Mucosa of rectum (tissue), 2 donors: ENCODE measurements at regions not wholly inside any gene's neighbourhood (a gene's known extent, or its start where the extent isn't known, plus 50 kb on each side); places are given as distances from the start of the nearest gene placed in this dataset.
"Not testable (repeated sequence)": the region's sequence is repeated elsewhere in the genome, so short reads cannot be mapped to it uniquely, and the experiment has no call there.

ENCODE experiments used
- H3K27ac ChIP-seq, 2 donors: one replicate each; pipeline ENCODE4 v1.7.0; 2013; ENCODE audit warnings: inconsistent platforms in 2 of 2, low read depth in 2 of 2, low read length in 2 of 2
- H3K27me3 ChIP-seq, 2 donors: one replicate each; pipeline ENCODE4 v1.7.0; 2013; ENCODE audit warnings: low read length in 2 of 2; ENCODE audit not compliant: control insufficient read depth in 2 of 2, insufficient read depth in 2 of 2
- H3K36me3 ChIP-seq, 2 donors: one replicate each; pipeline ENCODE4 v1.7.0; 2013; ENCODE audit warnings: low read length in 2 of 2; ENCODE audit not compliant: control insufficient read depth in 2 of 2, insufficient read depth in 2 of 2
- H3K4me1 ChIP-seq, 2 donors: one replicate each; pipeline ENCODE4 v1.7.0; 2013; ENCODE audit warnings: low read length in 2 of 2, mild to moderate bottlenecking in 1 of 2; ENCODE audit not compliant: control insufficient read depth in 2 of 2, insufficient read depth in 2 of 2
- H3K4me3 ChIP-seq, 2 donors: one replicate each; pipeline ENCODE4 v1.7.0; 2013; ENCODE audit warnings: low read length in 2 of 2
- H3K9ac ChIP-seq, 2 donors: one replicate each; pipeline ENCODE4 v1.7.0; 2013; ENCODE audit warnings: low read length in 2 of 2, low read depth in 1 of 2, mild to moderate bottlenecking in 1 of 2
- H3K9me3 ChIP-seq, 2 donors: one replicate each; pipeline ENCODE4 v1.7.0; 2013; ENCODE audit warnings: low read length in 2 of 2; ENCODE audit not compliant: control insufficient read depth in 2 of 2
- donor health status: healthy.
- donor health status: Normal muscosa, but diverticular disease.

GRCh38 chr1:115522386-115522785 is 119.4 kb upstream of the VANGL1 start:
- H3K4me3 ChIP-seq: no peak overlapping the region
- no peak overlapping the region for H3K27ac ChIP-seq
- peaks cover 0 to 9% of the 10 kb centered on the region in 2 donors for H3K4me1 ChIP-seq
- no peaks in the 10 kb centered on the region for H3K36me3 ChIP-seq
- H3K9me3 ChIP-seq: no peaks in the 10 kb centered on the region
- no peaks in the 10 kb centered on the region for H3K27me3 ChIP-seq
- H3K9ac ChIP-seq: no peak overlapping the region

GRCh38 chr1:115515270-115515669 is 126.5 kb upstream of the VANGL1 start:
- Histone ChIP-seq H3K9me3 (no peaks in the 10 kb centered on the region), H3K36me3 (no peaks in the 10 kb centered on the region), H3K27me3 (no peaks in the 10 kb centered on the region), H3K27ac (no peak overlapping the region), H3K4me3 (no peak overlapping the region), H3K4me1 (no peaks in the 10 kb centered on the region), H3K9ac (no peak overlapping the region)

- not testable (repeated sequence) for H3K9me3 ChIP-seq, H3K4me3 ChIP-seq, H3K9ac ChIP-seq, H3K27ac ChIP-seq, H3K4me1 ChIP-seq, H3K27me3 ChIP-seq, H3K36me3 ChIP-seq
Measured at GRCh38 chr1:115510226-115510625, 131.5 kb upstream of the VANGL1 start.

DNA sequence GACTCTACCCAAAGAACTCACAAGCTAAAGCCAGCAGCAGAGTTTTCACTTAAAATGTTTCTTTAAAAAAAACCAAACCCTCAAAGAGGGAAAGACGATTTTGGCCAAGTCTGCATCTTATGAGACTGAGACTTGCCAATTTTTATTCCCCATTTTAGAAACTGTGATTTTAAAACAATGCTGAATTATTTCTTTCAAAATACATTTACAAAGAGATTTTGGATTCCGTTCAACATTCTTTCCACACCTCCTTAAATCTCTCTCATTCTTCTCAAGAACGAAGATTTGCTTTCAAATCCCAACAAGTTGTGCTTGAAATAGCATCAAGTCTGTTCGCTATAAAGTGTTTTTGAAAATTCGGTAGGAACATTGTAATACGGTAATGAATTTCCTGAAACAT is 133.9 kb upstream of the VANGL1 start:
- H3K4me3 ChIP-seq: no peak overlapping the region
- no peaks in the 10 kb centered on the region for H3K4me1 ChIP-seq
- H3K36me3 ChIP-seq: no peaks in the 10 kb centered on the region
- no peak overlapping the region for H3K9ac ChIP-seq
- H3K27me3 ChIP-seq: peaks cover 0 to 2% of the 10 kb centered on the region in 2 donors
- no peaks in the 10 kb centered on the region for H3K9me3 ChIP-seq
- no peak overlapping the region for H3K27ac ChIP-seq

DNA sequence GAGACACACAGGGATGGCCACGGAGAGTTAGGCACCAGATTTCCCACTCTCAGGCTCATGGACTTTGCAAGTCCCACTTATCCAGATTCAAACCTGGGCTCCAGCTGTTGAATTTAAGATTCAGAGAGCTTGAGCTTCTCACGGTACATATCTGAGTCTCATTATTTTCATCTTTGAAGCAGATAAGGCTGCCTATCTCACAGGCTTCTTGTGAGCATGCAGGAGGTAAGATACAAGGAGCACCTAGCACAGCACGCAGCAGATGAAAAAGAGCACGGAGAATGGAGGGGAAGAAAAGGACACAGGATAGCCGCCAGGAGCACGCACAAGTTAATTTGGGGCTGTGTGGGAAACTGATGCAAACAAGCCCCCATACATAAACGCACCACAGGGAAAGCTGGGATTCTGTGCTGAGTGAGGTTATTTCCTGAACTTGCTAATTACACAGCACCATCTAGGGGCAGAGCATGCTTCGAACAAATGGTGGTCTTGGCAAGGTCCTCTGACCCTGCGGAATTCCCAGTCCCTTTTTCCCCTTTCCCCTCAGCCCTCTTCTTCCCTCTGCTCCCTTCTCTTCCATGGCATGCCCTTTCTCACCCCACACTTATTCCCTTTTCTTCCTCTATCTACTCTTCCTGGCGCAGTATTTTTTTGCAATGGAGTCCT is 134.7 kb upstream of the VANGL1 start:
- Histone ChIP-seq H3K27me3 (peaks cover 0 to 2% of the 10 kb centered on the region in 2 donors), H3K36me3 (no peaks in the 10 kb centered on the region), H3K9me3 (no peaks in the 10 kb centered on the region), H3K27ac (no peak overlapping the region), H3K4me1 (no peaks in the 10 kb centered on the region), H3K9ac (no peak overlapping the region), H3K4me3 (no peak overlapping the region)

- no peaks in the 10 kb centered on the region for H3K4me1 ChIP-seq
- H3K4me3 ChIP-seq: no peak overlapping the region
- H3K27me3 ChIP-seq: peaks cover 0 to 2% of the 10 kb centered on the region in 2 donors
- no peak overlapping the region for H3K27ac ChIP-seq
- H3K9me3 ChIP-seq: no peaks in the 10 kb centered on the region
- H3K36me3 ChIP-seq: no peaks in the 10 kb centered on the region
- no peak overlapping the region for H3K9ac ChIP-seq
Measured at GRCh38 chr1:115506518-115506917, 135.3 kb upstream of the VANGL1 start.

DNA sequence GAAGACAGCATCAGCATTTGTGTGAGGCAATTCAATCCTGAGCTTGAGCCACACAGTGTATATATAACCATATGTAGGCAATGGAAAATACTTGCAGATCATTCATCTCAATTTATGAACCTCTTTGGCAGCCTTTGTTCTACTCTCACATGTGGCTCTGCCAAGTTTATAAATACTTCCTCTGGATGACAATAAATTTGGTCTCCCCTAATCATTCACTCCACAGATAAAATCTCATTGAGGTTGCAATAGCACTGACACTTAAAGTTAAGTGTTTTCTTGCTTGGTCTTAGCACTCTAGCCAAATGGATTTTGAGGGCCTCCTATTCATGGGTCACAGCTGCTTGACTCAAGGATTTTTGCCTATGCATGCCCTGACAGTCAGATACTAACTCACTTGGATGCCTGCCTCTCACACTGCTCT is 136.6 kb upstream of the VANGL1 start:
- H3K36me3 ChIP-seq: no peaks in the 10 kb centered on the region
- H3K4me1 ChIP-seq: no peaks in the 10 kb centered on the region
- no peak overlapping the region for H3K9ac ChIP-seq
- H3K27ac ChIP-seq: no peak overlapping the region
- H3K4me3 ChIP-seq: no peak overlapping the region
- H3K9me3 ChIP-seq: no peaks in the 10 kb centered on the region
- peaks cover 0 to 4% of the 10 kb centered on the region in 2 donors for H3K27me3 ChIP-seq

- not testable (repeated sequence) for H3K27me3 ChIP-seq, H3K4me1 ChIP-seq, H3K36me3 ChIP-seq, H3K9me3 ChIP-seq, H3K9ac ChIP-seq, H3K4me3 ChIP-seq, H3K27ac ChIP-seq
Measured at GRCh38 chr1:115502183-115502582, 139.6 kb upstream of the VANGL1 start.

GRCh38 chr1:115501476-115501875 is 140.3 kb upstream of the VANGL1 start:
- no peak overlapping the region for H3K27ac ChIP-seq
- H3K4me3 ChIP-seq: no peak overlapping the region
- no peaks in the 10 kb centered on the region for H3K4me1 ChIP-seq
- no peaks in the 10 kb centered on the region for H3K36me3 ChIP-seq
- H3K9ac ChIP-seq: no peak overlapping the region
- no peaks in the 10 kb centered on the region for H3K9me3 ChIP-seq
- H3K27me3 ChIP-seq: peaks cover 0 to 2% of the 10 kb centered on the region in 2 donors

- Histone ChIP-seq H3K4me1 (no peaks in the 10 kb centered on the region), H3K9me3 (no peaks in the 10 kb centered on the region), H3K4me3 (no peak overlapping the region), H3K36me3 (no peaks in the 10 kb centered on the region), H3K9ac (no peak overlapping the region), H3K27me3 (peaks cover 0 to 2% of the 10 kb centered on the region in 2 donors), H3K27ac (no peak overlapping the region)
Measured at GRCh38 chr1:115499253-115499652, 142.5 kb upstream of the VANGL1 start.
